Gastroesophageal sphincter (tissue), 4 donors: ENCODE measurements at regions not wholly inside any gene's neighbourhood (a gene's known extent, or its start where the extent isn't known, plus 50 kb on each side); places are given as distances from the start of the nearest gene placed in this dataset.

Experiments used
- ATAC-seq: fragments of 150-250 bp; one replicate; pipeline ENCODE4 v1.9.1; 2016; ENCODE audit warnings: mild to moderate bottlenecking, moderate library complexity
- H3K27ac ChIP-seq, 4 donors: fragments of 200-600 bp; sonication (generic) in 3 of 4; 1 replicate in 3 of 4; 2 replicates in 1 of 4; pipeline ENCODE4 v1.5.1; 2016 to 2019
- H3K27me3 ChIP-seq: fragments of 200-600 bp; sonication (generic); one replicate; pipeline ENCODE4 v1.5.1; 2019
- H3K36me3 ChIP-seq, 2 donors: fragments of 200-600 bp; sonication (generic); one replicate each; pipeline ENCODE4 v1.5.1; 2019; ENCODE audit warnings: control low read depth in 1 of 2
- H3K4me1 ChIP-seq, 3 donors: fragments of 200-600 bp; sonication (generic); 1 replicate in 2 of 3; 2 replicates in 1 of 3; pipeline ENCODE4 v1.5.1; 2016 to 2019; ENCODE audit warnings: control low read depth in 2 of 3
- H3K4me3 ChIP-seq, 2 donors: fragments of 200-600 bp; sonication (generic); one replicate each; pipeline ENCODE4 v1.5.1; 2019; ENCODE audit warnings: mild to moderate bottlenecking in 1 of 2, moderate library complexity in 1 of 2
- H3K9me3 ChIP-seq, 3 donors: fragments of 200-600 bp; sonication (generic); one replicate each; pipeline ENCODE4 v1.5.1; 2017 to 2019; ENCODE audit warnings: control low read depth in 2 of 3
- EP300 ChIP-seq: sonication (generic); formaldehyde crosslinking; IDR thresholded peaks from one replicate; pipeline ENCODE4 v1.6.1; 2017; ENCODE audit warnings: antibody characterized with exemption, mild to moderate bottlenecking
- POLR2A ChIP-seq, 2 donors: fragments of 450-650 bp; IDR thresholded peaks; one replicate each; pipeline ENCODE4 v1.6.1; 2017; ENCODE audit warnings: antibody characterized with exemption in 2 of 2, mild to moderate bottlenecking in 2 of 2, moderate library complexity in 1 of 2
- POLR2AphosphoS5 ChIP-seq: sonication (generic); formaldehyde crosslinking; IDR thresholded peaks from one replicate; pipeline ENCODE4 v1.6.1; 2017; ENCODE audit warnings: antibody characterized with exemption
- WGBS, 2 donors: methylation state at CpG; one replicate each; pipeline ENCODE4 v1.1.5; 2018; ENCODE audit warnings: low coverage in 1 of 2; 5-methylcytosine and 5-hydroxymethylcytosine counted together
- TF ChIP-seq, protein P1 (sequence below), 4 experiments: fragments of 200-600 bp in 2 of 4; fragments of 450-650 bp in 2 of 4; sonication (generic) in 1 of 4; IDR thresholded peaks; one replicate each; pipeline ENCODE4 v1.5.1; 2017 to 2019; ENCODE audit warnings: antibody characterized with exemption in 4 of 4, mild to moderate bottlenecking in 2 of 4, moderate library complexity in 2 of 4

- H3K27me3 ChIP-seq = no peaks in the 10 kb centered on the region
- H3K36me3 ChIP-seq = no peaks in the 10 kb centered on the region
- no peak for ATAC-seq
- H3K9me3 ChIP-seq = peaks cover 0 to 8% (median 0%) of the 10 kb centered on the region in 3 donors
- H3K4me1 ChIP-seq = no peaks in the 10 kb centered on the region
- no peak overlapping the region for H3K27ac ChIP-seq
- TF ChIP-seq POLR2AphosphoS5 (no peak), POLR2A (IDR thresholded peaks at IDR 0.05) (no peak), EP300 (no peak)
- TF ChIP-seq, protein P1, sequence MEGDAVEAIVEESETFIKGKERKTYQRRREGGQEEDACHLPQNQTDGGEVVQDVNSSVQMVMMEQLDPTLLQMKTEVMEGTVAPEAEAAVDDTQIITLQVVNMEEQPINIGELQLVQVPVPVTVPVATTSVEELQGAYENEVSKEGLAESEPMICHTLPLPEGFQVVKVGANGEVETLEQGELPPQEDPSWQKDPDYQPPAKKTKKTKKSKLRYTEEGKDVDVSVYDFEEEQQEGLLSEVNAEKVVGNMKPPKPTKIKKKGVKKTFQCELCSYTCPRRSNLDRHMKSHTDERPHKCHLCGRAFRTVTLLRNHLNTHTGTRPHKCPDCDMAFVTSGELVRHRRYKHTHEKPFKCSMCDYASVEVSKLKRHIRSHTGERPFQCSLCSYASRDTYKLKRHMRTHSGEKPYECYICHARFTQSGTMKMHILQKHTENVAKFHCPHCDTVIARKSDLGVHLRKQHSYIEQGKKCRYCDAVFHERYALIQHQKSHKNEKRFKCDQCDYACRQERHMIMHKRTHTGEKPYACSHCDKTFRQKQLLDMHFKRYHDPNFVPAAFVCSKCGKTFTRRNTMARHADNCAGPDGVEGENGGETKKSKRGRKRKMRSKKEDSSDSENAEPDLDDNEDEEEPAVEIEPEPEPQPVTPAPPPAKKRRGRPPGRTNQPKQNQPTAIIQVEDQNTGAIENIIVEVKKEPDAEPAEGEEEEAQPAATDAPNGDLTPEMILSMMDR (IDR thresholded peaks at IDR 0.05) = no peak
- WGBS, 2 donors = 50 to 65% methylated on average over 1 of the region's 1 CpG
- no peak overlapping the region for H3K4me3 ChIP-seq
Observed at GRCh38 chr6:23137611-23138010, 568.2 kb downstream of the HDGFL1 start.

DNA sequence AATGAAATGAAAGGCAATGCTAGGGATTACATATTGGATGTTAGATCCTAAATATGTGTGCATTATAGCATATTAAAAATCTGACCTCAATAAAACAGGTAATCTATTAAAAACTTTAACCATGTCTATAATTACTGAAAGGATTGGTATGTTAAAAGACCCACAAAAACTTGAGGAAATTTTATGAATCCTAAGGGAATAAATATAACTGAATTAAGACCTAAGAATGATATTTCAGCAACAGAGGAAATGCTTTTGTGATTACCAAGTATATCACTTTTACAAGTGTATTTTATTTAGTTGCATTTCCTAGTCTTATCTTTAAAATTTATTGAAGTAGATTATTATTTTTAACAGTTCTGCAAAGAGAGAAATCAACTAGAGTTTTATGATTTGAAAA lies 571.5 kb downstream of the HDGFL1 start:
- ATAC-seq = no peak
- Histone ChIP-seq H3K4me3 (no peak overlapping the region), H3K9me3 (peaks cover 0 to 8% (median 0%) of the 10 kb centered on the region in 3 donors), H3K36me3 (no peaks in the 10 kb centered on the region), H3K4me1 (no peaks in the 10 kb centered on the region), H3K27me3 (no peaks in the 10 kb centered on the region), H3K27ac (no peak overlapping the region)
- TF ChIP-seq POLR2AphosphoS5 (no peak), EP300 (no peak), POLR2A (IDR thresholded peaks at IDR 0.05) (no peak)
- TF ChIP-seq, protein P1 (IDR thresholded peaks at IDR 0.05) = no peak

- no peaks in the 10 kb centered on the region for H3K9me3 ChIP-seq
- ATAC-seq = no peak
- WGBS, 2 donors = 61 to 76% methylated on average over 2 of the region's 2 CpGs
- H3K27ac ChIP-seq = no peak overlapping the region
- TF ChIP-seq, protein P1 (IDR thresholded peaks at IDR 0.05) = no peak
- TF ChIP-seq POLR2AphosphoS5 = no peak
- TF ChIP-seq POLR2A (IDR thresholded peaks at IDR 0.05) = no peak
- TF ChIP-seq EP300 = no peak
- H3K36me3 ChIP-seq = no peaks in the 10 kb centered on the region
- no peaks in the 10 kb centered on the region for H3K4me1 ChIP-seq
- no peak overlapping the region for H3K4me3 ChIP-seq
- no peaks in the 10 kb centered on the region for H3K27me3 ChIP-seq
Observed at GRCh38 chr6:23145781-23146180, 576.4 kb downstream of the HDGFL1 start.

DNA sequence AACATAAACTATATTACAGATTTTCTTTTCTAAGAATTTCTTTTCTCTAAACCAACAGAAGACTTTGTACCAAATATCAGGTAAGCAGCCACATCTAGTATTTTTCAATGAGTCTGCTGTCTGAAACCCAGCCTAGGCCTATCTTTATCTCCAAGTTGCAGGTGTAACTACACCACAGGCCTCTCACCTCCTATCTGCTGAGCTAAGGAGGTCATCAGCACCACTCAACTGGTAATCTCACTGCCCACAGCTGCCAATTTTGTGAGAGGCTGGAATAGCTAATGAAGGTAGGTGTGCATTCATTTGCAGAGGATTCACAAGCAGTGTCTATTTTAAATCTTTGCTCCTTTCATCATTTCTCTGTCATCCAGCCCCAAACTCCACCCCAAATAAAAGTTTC lies 584.8 kb downstream of the HDGFL1 start:
- Histone ChIP-seq H3K36me3 (no peaks in the 10 kb centered on the region), H3K27me3 (no peaks in the 10 kb centered on the region), H3K4me1 (no peaks in the 10 kb centered on the region), H3K9me3 (no peaks in the 10 kb centered on the region), H3K4me3 (no peak overlapping the region), H3K27ac (no peak overlapping the region)
- TF ChIP-seq, protein P1 (IDR thresholded peaks at IDR 0.05) = no peak
- TF ChIP-seq EP300 = no peak
- no peak for TF ChIP-seq POLR2A (IDR thresholded peaks at IDR 0.05)
- no peak for TF ChIP-seq POLR2AphosphoS5
- ATAC-seq = no peak

- Histone ChIP-seq H3K27ac (no peak overlapping the region), H3K36me3 (no peaks in the 10 kb centered on the region), H3K9me3 (no peaks in the 10 kb centered on the region), H3K4me3 (no peak overlapping the region), H3K4me1 (no peaks in the 10 kb centered on the region), H3K27me3 (no peaks in the 10 kb centered on the region)
- 33 to 75% methylated on average over 1 of the region's 1 CpG for WGBS, 2 donors
- ATAC-seq = no peak
- TF ChIP-seq POLR2AphosphoS5 = no peak
Observed at GRCh38 chr6:23170049-23170448, 600.7 kb downstream of the HDGFL1 start.

GRCh38 chr6:23173234-23173633 lies 603.9 kb downstream of the HDGFL1 start:
- no peak overlapping the region for H3K27ac ChIP-seq
- no peak overlapping the region for H3K4me3 ChIP-seq
- ATAC-seq = no peak
- no peak for TF ChIP-seq POLR2A (IDR thresholded peaks at IDR 0.05)
- TF ChIP-seq, protein P1 (IDR thresholded peaks at IDR 0.05) = no peak
- TF ChIP-seq EP300 = no peak
- no peak for TF ChIP-seq POLR2AphosphoS5
- no peaks in the 10 kb centered on the region for H3K27me3 ChIP-seq
- H3K36me3 ChIP-seq = no peaks in the 10 kb centered on the region
- WGBS, 2 donors = 48 to 90% methylated on average over 2 to 3 of the region's 3 CpGs
- H3K9me3 ChIP-seq = no peaks in the 10 kb centered on the region
- H3K4me1 ChIP-seq = no peaks in the 10 kb centered on the region
